Memory B cell (primary cell): ENCODE measurements at regions not wholly inside any gene's neighbourhood (a gene's known extent, or its start where the extent isn't known, plus 50 kb on each side); places are given as distances from the start of the nearest gene placed in this dataset.

Experiments used
- ATAC-seq: fragments of 150-1000 bp; cut with Tn5 transposase; 2 replicates; pipeline ENCODE4 v1.10.0; 2021; ENCODE audit warnings: low read depth, mild to moderate bottlenecking, moderate library complexity
- DNase-seq, 2 donors: peaks; one replicate each; pipeline ENCODE4 v3.0.0; 2022; ENCODE audit warnings: low spot score in 2 of 2
- H3K27ac Mint-ChIP-seq: one replicate; pipeline ENCODE4 v1.8.0; 2022; ENCODE audit warnings: mild to moderate bottlenecking, moderate library complexity, mixed read lengths
- H3K27me3 Mint-ChIP-seq: one replicate; pipeline ENCODE4 v1.8.0; 2022; ENCODE audit warnings: mixed read lengths
- H3K36me3 Mint-ChIP-seq: one replicate; pipeline ENCODE4 v1.8.0; 2022; ENCODE audit warnings: mild to moderate bottlenecking, mixed read lengths
- H3K4me1 Mint-ChIP-seq: one replicate; pipeline ENCODE4 v1.8.0; 2022; ENCODE audit warnings: mixed read lengths
- H3K4me3 Mint-ChIP-seq: one replicate; pipeline ENCODE4 v1.8.0; 2022; ENCODE audit warnings: mild to moderate bottlenecking, moderate library complexity, mixed read lengths
- H3K9me3 Mint-ChIP-seq: one replicate; pipeline ENCODE4 v1.8.0; 2022; ENCODE audit warnings: mixed read lengths

GRCh38 chr2:239750929-239751678 is 274.0 kb downstream of the NDUFA10 start:
- H3K27me3 Mint-ChIP-seq: peaks cover 17% of the 10 kb centered on the region
- DNase-seq: no peak
- no peak overlapping the region for H3K27ac Mint-ChIP-seq
- no peaks in the 10 kb centered on the region for H3K36me3 Mint-ChIP-seq
- ATAC-seq: no peak
- H3K4me1 Mint-ChIP-seq: peaks cover 6% of the 10 kb centered on the region
- H3K9me3 Mint-ChIP-seq: peaks cover 6% of the 10 kb centered on the region
- H3K4me3 Mint-ChIP-seq: no peak overlapping the region

GRCh38 chr2:239750045-239750835 is 274.9 kb downstream of the NDUFA10 start:
- H3K9me3 Mint-ChIP-seq: peaks cover 6% of the 10 kb centered on the region

GRCh38 chr2:239749272-239749873 is 275.8 kb downstream of the NDUFA10 start:
- H3K4me3 Mint-ChIP-seq: no peak overlapping the region

More at GRCh38 chr2:239750045-239750835, 274.9 kb downstream of the NDUFA10 start:
- Mint-ChIP-seq H3K36me3 (no peaks in the 10 kb centered on the region), H3K4me1 (peaks cover 6% of the 10 kb centered on the region), H3K27me3 (peaks cover 15% of the 10 kb centered on the region), H3K27ac (no peak overlapping the region), H3K4me3 (no peak overlapping the region)
- DNase-seq (no peak), ATAC-seq (no peak)

GRCh38 chr2:239748811-239749210 is 276.3 kb downstream of the NDUFA10 start:
- Mint-ChIP-seq H3K27ac (no peak overlapping the region), H3K9me3 (no peaks in the 10 kb centered on the region), H3K27me3 (peaks cover 8% of the 10 kb centered on the region), H3K36me3 (no peaks in the 10 kb centered on the region), H3K4me3 (no peak overlapping the region), H3K4me1 (peaks cover 3% of the 10 kb centered on the region)
- ATAC-seq: no peak
- no peak for DNase-seq

More at GRCh38 chr2:239749272-239749873, 275.8 kb downstream of the NDUFA10 start:
- Mint-ChIP-seq H3K4me1 (peaks cover 3% of the 10 kb centered on the region), H3K36me3 (no peaks in the 10 kb centered on the region), H3K27me3 (peaks cover 8% of the 10 kb centered on the region), H3K9me3 (peaks cover under 1% of the 10 kb centered on the region), H3K27ac (no peak overlapping the region)
- DNase-seq: no peak
- ATAC-seq: no peak

- no peak overlapping the region for H3K27ac Mint-ChIP-seq
- H3K36me3 Mint-ChIP-seq: no peaks in the 10 kb centered on the region
- H3K9me3 Mint-ChIP-seq: no peaks in the 10 kb centered on the region
- H3K27me3 Mint-ChIP-seq: peaks cover 5% of the 10 kb centered on the region
- H3K4me3 Mint-ChIP-seq: no peak overlapping the region
- DNase-seq: no peak
- H3K4me1 Mint-ChIP-seq: peaks cover 3% of the 10 kb centered on the region
- ATAC-seq: no peak
These were observed 277.4 kb downstream of the NDUFA10 start for GRCh38 chr2:239747771-239748170.

- Mint-ChIP-seq H3K9me3 (no peaks in the 10 kb centered on the region), H3K4me1 (peaks cover 3% of the 10 kb centered on the region), H3K27me3 (peaks cover 5% of the 10 kb centered on the region), H3K27ac (no peak overlapping the region), H3K36me3 (no peaks in the 10 kb centered on the region), H3K4me3 (no peak overlapping the region)
- no peak for DNase-seq
- ATAC-seq: no peak
These were observed 277.9 kb downstream of the NDUFA10 start for GRCh38 chr2:239747274-239747673.

- Mint-ChIP-seq H3K4me1 (peaks cover 3% of the 10 kb centered on the region), H3K36me3 (no peaks in the 10 kb centered on the region), H3K27me3 (peaks cover 5% of the 10 kb centered on the region), H3K4me3 (no peak overlapping the region), H3K27ac (no peak overlapping the region), H3K9me3 (no peaks in the 10 kb centered on the region)
- DNase-seq (no peak), ATAC-seq (no peak)
These were observed 278.4 kb downstream of the NDUFA10 start for GRCh38 chr2:239746559-239747246.

- Mint-ChIP-seq H3K27ac (no peak overlapping the region), H3K4me3 (no peak overlapping the region), H3K9me3 (no peaks in the 10 kb centered on the region), H3K36me3 (no peaks in the 10 kb centered on the region), H3K27me3 (peaks cover 5% of the 10 kb centered on the region), H3K4me1 (peaks cover 5% of the 10 kb centered on the region)
- no peak for ATAC-seq
- DNase-seq: no peak
These were observed 279.5 kb downstream of the NDUFA10 start for GRCh38 chr2:239745386-239746227.

GRCh38 chr2:239744706-239745340 is 280.3 kb downstream of the NDUFA10 start:
- no peak overlapping the region for H3K4me3 Mint-ChIP-seq
- no peak overlapping the region for H3K27ac Mint-ChIP-seq
- peaks cover 6% of the 10 kb centered on the region for H3K4me1 Mint-ChIP-seq
- H3K9me3 Mint-ChIP-seq: no peaks in the 10 kb centered on the region
- ATAC-seq (no peak), DNase-seq (no peak)
- peaks cover 5% of the 10 kb centered on the region for H3K27me3 Mint-ChIP-seq
- H3K36me3 Mint-ChIP-seq: no peaks in the 10 kb centered on the region

- Mint-ChIP-seq H3K36me3 (no peaks in the 10 kb centered on the region), H3K9me3 (no peaks in the 10 kb centered on the region), H3K27ac (no peak overlapping the region), H3K4me1 (peaks cover 6% of the 10 kb centered on the region), H3K27me3 (peaks cover 4% of the 10 kb centered on the region), H3K4me3 (no peak overlapping the region)
- ATAC-seq (no peak), DNase-seq (no peak)
These were observed 281.9 kb downstream of the NDUFA10 start for GRCh38 chr2:239743206-239743605.

- Mint-ChIP-seq H3K4me3 (no peak overlapping the region), H3K36me3 (no peaks in the 10 kb centered on the region), H3K27me3 (no peaks in the 10 kb centered on the region), H3K9me3 (no peaks in the 10 kb centered on the region), H3K4me1 (peaks cover 2% of the 10 kb centered on the region), H3K27ac (no peak overlapping the region)
- no peak for ATAC-seq
- no peak for DNase-seq
These were observed 282.8 kb downstream of the NDUFA10 start for GRCh38 chr2:239742377-239742776.

GRCh38 chr2:239739206-239739605 is 285.9 kb downstream of the NDUFA10 start:
- Mint-ChIP-seq H3K4me3 (no peak overlapping the region), H3K4me1 (peaks cover 2% of the 10 kb centered on the region), H3K9me3 (no peaks in the 10 kb centered on the region), H3K27ac (no peak overlapping the region), H3K36me3 (no peaks in the 10 kb centered on the region), H3K27me3 (no peaks in the 10 kb centered on the region)
- ATAC-seq: no peak
- DNase-seq: no peak

- H3K27me3 Mint-ChIP-seq: no peaks in the 10 kb centered on the region
- no peak overlapping the region for H3K27ac Mint-ChIP-seq
- DNase-seq: no peak
- no peaks in the 10 kb centered on the region for H3K36me3 Mint-ChIP-seq
- peaks cover under 1% of the 10 kb centered on the region for H3K9me3 Mint-ChIP-seq
- H3K4me3 Mint-ChIP-seq: no peak overlapping the region
- no peak for ATAC-seq
- H3K4me1 Mint-ChIP-seq: peaks cover 2% of the 10 kb centered on the region
These were observed 287.0 kb downstream of the NDUFA10 start for GRCh38 chr2:239738159-239738558.
